CD14-positive monocyte (primary cell): ENCODE measurements at regions not wholly inside any gene's neighbourhood (a gene's known extent, or its start where the extent isn't known, plus 50 kb on each side); places are given as distances from the start of the nearest gene placed in this dataset.

Source experiments
- DNase-seq, 3 donors: peaks; one replicate each; pipeline ENCODE4 v3.0.0-alpha.2; 2011 to 2022
- H2AFZ ChIP-seq: 2 replicates; pipeline ENCODE4 v1.6.0; 2012; ENCODE audit warnings: mild to moderate bottlenecking, low read depth, low read length, inconsistent platforms; ENCODE audit not compliant: insufficient read depth, poor library complexity, severe bottlenecking
- H3K27ac ChIP-seq, 2 donors: 1 replicate in 1 of 2; 2 replicates in 1 of 2; pipeline ENCODE4 v1.5.1; 2012 to 2013; ENCODE audit warnings: low read length in 2 of 2, control low read depth in 1 of 2, inconsistent platforms in 1 of 2, low read depth in 1 of 2, mild to moderate bottlenecking in 1 of 2
- H3K27me3 ChIP-seq, 2 donors: one replicate each; pipeline versions ENCODE4 v1.6.0 to v1.6.1; 2011 to 2013; ENCODE audit warnings: low read length in 2 of 2; ENCODE audit not compliant: control insufficient read depth in 2 of 2, insufficient read depth in 2 of 2
- H3K36me3 ChIP-seq, 2 donors: replicated peaks in 1 of 2; 1 replicate in 1 of 2; 2 replicates in 1 of 2; pipeline versions ENCODE4 v1.5.1 to v1.6.1; 2012 to 2013; ENCODE audit warnings: low read length in 2 of 2, control low read depth in 1 of 2, inconsistent platforms in 1 of 2, mild to moderate bottlenecking in 1 of 2; ENCODE audit not compliant: insufficient read depth in 2 of 2, control insufficient read depth in 1 of 2
- H3K4me1 ChIP-seq, 2 donors: 1 replicate in 1 of 2; 2 replicates in 1 of 2; pipeline versions ENCODE4 v1.5.1 to v1.6.1; 2012 to 2013; ENCODE audit warnings: low read length in 2 of 2, control low read depth in 1 of 2, inconsistent platforms in 1 of 2, mild to moderate bottlenecking in 1 of 2, moderate library complexity in 1 of 2; ENCODE audit not compliant: insufficient read depth in 2 of 2, control insufficient read depth in 1 of 2
- H3K4me2 ChIP-seq: replicated peaks from 2 replicates; pipeline ENCODE3; 2012; ENCODE audit warnings: low read length, moderate library complexity, mild to moderate bottlenecking; ENCODE audit not compliant: poor library complexity, severe bottlenecking; ENCODE audit errors: extremely low read depth
- H3K4me3 ChIP-seq, 3 experiments: fragments of 200-600 bp in 1 of 3; sonication (generic) in 1 of 3; replicated peaks in 1 of 3; 1 replicate in 2 of 3; 2 replicates in 1 of 3; pipeline ENCODE4 v1.5.1; 2011 to 2013; ENCODE audit warnings: low read length in 3 of 3, mild to moderate bottlenecking in 3 of 3, control low read depth in 2 of 3, low read depth in 2 of 3, inconsistent platforms in 1 of 3, moderate library complexity in 1 of 3
- H3K79me2 ChIP-seq: 2 replicates; pipeline ENCODE4 v1.6.0; 2012; ENCODE audit warnings: mild to moderate bottlenecking, control low read depth, inconsistent platforms, low read length, moderate library complexity; ENCODE audit not compliant: insufficient read depth
- H3K9ac ChIP-seq: 2 replicates; pipeline ENCODE4 v1.6.0; 2017; ENCODE audit warnings: low read length, mild to moderate bottlenecking; ENCODE audit not compliant: insufficient read depth, poor library complexity, severe bottlenecking
- H3K9me3 ChIP-seq, 2 donors: replicated peaks in 1 of 2; 1 replicate in 1 of 2; 2 replicates in 1 of 2; pipeline versions ENCODE4 v1.5.1 to v1.6.1; 2012 to 2013; ENCODE audit warnings: low read length in 2 of 2, control low read depth in 1 of 2; ENCODE audit not compliant: control insufficient read depth in 1 of 2, insufficient read depth in 1 of 2
- H4K20me1 ChIP-seq: 2 replicates; pipeline ENCODE4 v1.6.0; 2012; ENCODE audit warnings: mild to moderate bottlenecking, low read length, control low read depth, moderate library complexity; ENCODE audit not compliant: insufficient read depth
- H3K27ac Mint-ChIP-seq, 7 donors: one replicate each; pipeline ENCODE4 v1.8.0; 2020; ENCODE audit warnings: mild to moderate bottlenecking in 7 of 7, mixed read lengths in 7 of 7, moderate library complexity in 6 of 7, inconsistent platforms in 2 of 7
- H3K27me3 Mint-ChIP-seq, 3 donors: one replicate each; pipeline ENCODE4 v1.8.0; 2021 to 2022; ENCODE audit warnings: low read depth in 3 of 3, mild to moderate bottlenecking in 3 of 3, mixed read lengths in 3 of 3, moderate library complexity in 3 of 3, inconsistent platforms in 1 of 3
- H3K36me3 Mint-ChIP-seq, 2 donors: one replicate each; pipeline ENCODE4 v1.8.0; 2020; ENCODE audit warnings: mixed read lengths in 2 of 2, inconsistent platforms in 1 of 2, mild to moderate bottlenecking in 1 of 2
- H3K4me1 Mint-ChIP-seq: one replicate; pipeline ENCODE4 v1.8.0; 2020; ENCODE audit warnings: mild to moderate bottlenecking, mixed read lengths
- H3K4me3 Mint-ChIP-seq, 2 donors: one replicate each; pipeline ENCODE4 v1.8.0; 2020; ENCODE audit warnings: mild to moderate bottlenecking in 2 of 2, mixed read lengths in 2 of 2, moderate library complexity in 1 of 2
- H3K9me3 Mint-ChIP-seq, 7 donors: one replicate each; pipeline ENCODE4 v1.8.0; 2020 to 2022; ENCODE audit warnings: mixed read lengths in 7 of 7, mild to moderate bottlenecking in 6 of 7, moderate library complexity in 6 of 7, inconsistent platforms in 2 of 7
- CTCF ChIP-seq: fragments of 200-600 bp; IDR thresholded peaks from one replicate; pipeline ENCODE4 v1.8.0; 2022; ENCODE audit warnings: antibody characterized with exemption, mild to moderate bottlenecking
- WGBS: methylation state at CpG from one replicate; pipeline ENCODE4 v1.1.5; 2013; ENCODE audit warnings: missing lambda C conversion rate; ENCODE audit not compliant: insufficient coverage; 5-methylcytosine and 5-hydroxymethylcytosine counted together
- intact Hi-C, 2 donors: fragments of 100-400 bp; cut with micrococcal nuclease; formaldehyde crosslinking; loops; one replicate each; pipeline versions ENCODE4 v1.15.0 to v1.15.1; 2023

- WGBS: 0% methylated on average over 2 of the region's 5 CpGs
- TF ChIP-seq CTCF: no peak
- Mint-ChIP-seq H3K27ac (peak overlapping the region in 2 of 7 donors; percentile 55 to 83), H3K4me1 (peaks cover 33% of the 10 kb centered on the region), H3K27me3 (peaks cover 4 to 6% (median 5%) of the 10 kb centered on the region in 3 donors), H3K9me3 (peaks cover 2 to 15% (median 11%) of the 10 kb centered on the region in 7 donors), H3K4me3 (peak overlapping the region in 1 of 2 donors; percentile 8), H3K36me3 (peaks cover 2 to 3% of the 10 kb centered on the region in 2 donors)
- peaks cover 4 to 12% of the 10 kb centered on the region in 2 donors for H3K9me3 ChIP-seq
- DNase-seq: no peak
- H3K4me1 ChIP-seq: peaks cover 23 to 27% of the 10 kb centered on the region in 2 donors
- H3K36me3 ChIP-seq: no peaks in the 10 kb centered on the region
- no peaks in the 10 kb centered on the region for H3K79me2 ChIP-seq
- peak overlapping the region in 1 of 3 experiments; percentile 20 for H3K4me3 ChIP-seq
- peak overlapping the region; percentile 26 for H3K4me2 ChIP-seq
- H4K20me1 ChIP-seq: no peaks in the 10 kb centered on the region
- H3K9ac ChIP-seq: peak overlapping the region; percentile 36
- no peaks in the 10 kb centered on the region for H3K27me3 ChIP-seq
- H2AFZ ChIP-seq: no peak overlapping the region
- intact Hi-C loops: no loop called here
- no peak overlapping the region for H3K27ac ChIP-seq
These were observed 79.7 kb upstream of the LINC01488 start for GRCh38 chr11:69401715-69402114.

GRCh38 chr11:69402251-69402887, 79.1 kb upstream of the LINC01488 start:
- no peak overlapping the region for H3K4me3 ChIP-seq
- no peaks in the 10 kb centered on the region for H3K27me3 ChIP-seq
- Mint-ChIP-seq H3K4me3 (peak overlapping the region in 1 of 2 donors; percentile 8), H3K4me1 (peaks cover 33% of the 10 kb centered on the region), H3K36me3 (peaks cover 2 to 3% of the 10 kb centered on the region in 2 donors), H3K9me3 (peaks cover 2 to 15% (median 11%) of the 10 kb centered on the region in 7 donors), H3K27ac (peak overlapping the region in 1 of 7 donors; percentile 66), H3K27me3 (peaks cover 4 to 6% (median 5%) of the 10 kb centered on the region in 3 donors)
- no peak for TF ChIP-seq CTCF
- peaks cover 23 to 27% of the 10 kb centered on the region in 2 donors for H3K4me1 ChIP-seq
- H4K20me1 ChIP-seq: no peaks in the 10 kb centered on the region
- H3K4me2 ChIP-seq: no peak overlapping the region
- H3K27ac ChIP-seq: no peak overlapping the region
- no peak overlapping the region for H3K9ac ChIP-seq
- peaks cover 4 to 12% of the 10 kb centered on the region in 2 donors for H3K9me3 ChIP-seq
- no peaks in the 10 kb centered on the region for H3K36me3 ChIP-seq
- no peak for DNase-seq
- intact Hi-C loops: no loop called here
- WGBS: 0% methylated on average over 1 of the region's 4 CpGs
- H2AFZ ChIP-seq: no peak overlapping the region
- H3K79me2 ChIP-seq: no peaks in the 10 kb centered on the region
